T-cell (primary cell): ENCODE measurements at regions not wholly inside any gene's neighbourhood (a gene's known extent, or its start where the extent isn't known, plus 50 kb on each side); places are given as distances from the start of the nearest gene placed in this dataset.

Experiments used
- ATAC-seq, 4 experiments: fragments of 200-7000 bp in 3 of 4; fragments of 150-1000 bp in 1 of 4; cut with Tn5 transposase; replicated peaks in 1 of 4; 1 replicate in 3 of 4; 2 replicates in 1 of 4; pipeline ENCODE4 v1.10.0; 2021; ENCODE audit warnings: moderate library complexity in 3 of 4, mild to moderate bottlenecking in 2 of 4, moderate number of reproducible peaks in 1 of 4
- CTCF ChIA-PET, 2 donors: fragments of 300-600 bp; sonication (Branson Sonifier 250); formaldehyde crosslinking; loops; one replicate each; lab custom pipeline; 2022; ENCODE audit warnings: antibody characterized with exemption in 2 of 2; lab: Charles Lee
- POLR2A ChIA-PET, 2 donors: fragments of 300-600 bp; sonication (Branson Sonifier 250); formaldehyde crosslinking; loops; one replicate each; lab custom pipeline; 2022; ENCODE audit warnings: antibody characterized with exemption in 2 of 2; lab: Charles Lee
- DNase-seq, 35 experiments: peaks; one replicate each; pipeline versions ENCODE4 v3.0.0 to v3.0.0-alpha.2; 2013 to 2023
- H3K27ac ChIP-seq: one replicate; pipeline ENCODE4 v1.5.1; 2013; ENCODE audit warnings: low read length
- H3K27me3 ChIP-seq, 2 experiments: replicated peaks in 1 of 2; 1 replicate in 1 of 2; 2 replicates in 1 of 2; pipeline versions ENCODE4 v1.6.1 to v1.7.0; 2013; ENCODE audit warnings: low read length in 1 of 2, mixed read lengths in 1 of 2; ENCODE audit not compliant: control insufficient read depth in 2 of 2, insufficient read depth in 2 of 2; ENCODE audit errors: extremely low read depth in 1 of 2
- H3K36me3 ChIP-seq, 2 donors: 1 replicate in 1 of 2; 2 replicates in 1 of 2; pipeline versions ENCODE4 v1.6.1 to v1.7.0; 2013; ENCODE audit warnings: low read length in 1 of 2; ENCODE audit not compliant: control insufficient read depth in 2 of 2, insufficient read depth in 1 of 2; ENCODE audit errors: extremely low read depth in 1 of 2
- H3K4me1 ChIP-seq, 2 experiments: 1 replicate in 1 of 2; 2 replicates in 1 of 2; pipeline versions ENCODE4 v1.6.1 to v1.7.0; 2013; ENCODE audit warnings: low read length in 2 of 2, mixed read lengths in 1 of 2; ENCODE audit not compliant: insufficient read depth in 2 of 2, control insufficient read depth in 1 of 2; ENCODE audit errors: extremely low read depth in 1 of 2
- H3K4me3 ChIP-seq, 2 donors: 1 replicate in 1 of 2; 2 replicates in 1 of 2; pipeline versions ENCODE4 v1.5.1 to v1.7.0; 2013; ENCODE audit warnings: mild to moderate bottlenecking in 2 of 2, low read length in 1 of 2, moderate library complexity in 1 of 2; ENCODE audit not compliant: control insufficient read depth in 1 of 2; ENCODE audit errors: extremely low read depth in 1 of 2
- H3K9me3 ChIP-seq: 2 replicates; pipeline ENCODE4 v1.7.0; 2013
- H3K27ac Mint-ChIP-seq, 2 donors: one replicate each; pipeline ENCODE4 v1.8.0; 2020 to 2021; ENCODE audit warnings: mild to moderate bottlenecking in 2 of 2, mixed read lengths in 2 of 2
- H3K27me3 Mint-ChIP-seq, 2 donors: one replicate each; pipeline ENCODE4 v1.8.0; 2021 to 2022; ENCODE audit warnings: mixed read lengths in 2 of 2
- H3K36me3 Mint-ChIP-seq: one replicate; pipeline ENCODE4 v1.8.0; 2021; ENCODE audit warnings: mixed read lengths
- H3K4me1 Mint-ChIP-seq, 3 donors: one replicate each; pipeline ENCODE4 v1.8.0; 2020 to 2022; ENCODE audit warnings: mixed read lengths in 3 of 3, mild to moderate bottlenecking in 1 of 3
- H3K4me3 Mint-ChIP-seq, 3 donors: one replicate each; pipeline ENCODE4 v1.8.0; 2020 to 2022; ENCODE audit warnings: mild to moderate bottlenecking in 3 of 3, mixed read lengths in 3 of 3, moderate library complexity in 3 of 3
- H3K9me3 Mint-ChIP-seq, 3 donors: one replicate each; pipeline ENCODE4 v1.8.0; 2020 to 2022; ENCODE audit warnings: mixed read lengths in 3 of 3
- WGBS: methylation state at CpG from one replicate; pipeline ENCODE4 v1.1.5; 2013; ENCODE audit warnings: missing lambda C conversion rate; ENCODE audit not compliant: insufficient coverage; 5-methylcytosine and 5-hydroxymethylcytosine counted together

- POLR2A ChIA-PET, result no interaction called here
- Histone ChIP-seq H3K9me3 (no peaks in the 10 kb centered on the region), H3K4me1 (no peaks in the 10 kb centered on the region), H3K27me3 (no peaks in the 10 kb centered on the region), H3K27ac (no peak overlapping the region), H3K4me3 (no peak overlapping the region), H3K36me3 (no peaks in the 10 kb centered on the region)
- Mint-ChIP-seq H3K4me1 (no peaks in the 10 kb centered on the region), H3K36me3 (no peaks in the 10 kb centered on the region), H3K27me3 (no peaks in the 10 kb centered on the region), H3K27ac (no peak overlapping the region), H3K4me3 (no peak overlapping the region), H3K9me3 (peaks cover 3 to 14% (median 5%) of the 10 kb centered on the region in 3 donors)
- DNase-seq (no peak), ATAC-seq (no peak)
- CTCF ChIA-PET, result no interaction called here
These were observed 398.4 kb downstream of the DSC3 start for GRCh38 chr18:30644158-30644557.

- Histone ChIP-seq H3K27ac (no peak overlapping the region), H3K36me3 (no peaks in the 10 kb centered on the region), H3K4me3 (no peak overlapping the region), H3K9me3 (no peaks in the 10 kb centered on the region), H3K4me1 (no peaks in the 10 kb centered on the region), H3K27me3 (no peaks in the 10 kb centered on the region)
- CTCF ChIA-PET, result no interaction called here
- Mint-ChIP-seq H3K27ac (no peak overlapping the region), H3K36me3 (no peaks in the 10 kb centered on the region), H3K4me3 (no peak overlapping the region), H3K27me3 (no peaks in the 10 kb centered on the region), H3K4me1 (no peaks in the 10 kb centered on the region), H3K9me3 (peaks cover 13 to 22% (median 15%) of the 10 kb centered on the region in 3 donors)
- POLR2A ChIA-PET, result no interaction called here
- no peak for ATAC-seq
- no CpG with 5 or more reads among the region's 4 CpGs for WGBS
- no peak for DNase-seq
These were observed 403.2 kb downstream of the DSC3 start for GRCh38 chr18:30639361-30639760.

- peaks cover 21 to 27% (median 23%) of the 10 kb centered on the region in 3 donors for H3K9me3 Mint-ChIP-seq
- H3K4me3 Mint-ChIP-seq, result no peak overlapping the region
- Histone ChIP-seq H3K4me1 (no peaks in the 10 kb centered on the region), H3K9me3 (no peaks in the 10 kb centered on the region), H3K27me3 (no peaks in the 10 kb centered on the region), H3K36me3 (no peaks in the 10 kb centered on the region), H3K27ac (no peak overlapping the region), H3K4me3 (no peak overlapping the region)
- ChIA-PET CTCF (no interaction called here), POLR2A (interaction anchor here in 1 of 2 donors (0.6 kb wide), 1 partner anchor 140 kb away, joined by 3 read pairs; no protein-coding TSS in a partner anchor)
- DNase-seq (no peak), ATAC-seq (no peak)
- H3K4me1 Mint-ChIP-seq, result no peaks in the 10 kb centered on the region
- no peak overlapping the region for H3K27ac Mint-ChIP-seq
- no peaks in the 10 kb centered on the region for H3K27me3 Mint-ChIP-seq
- H3K36me3 Mint-ChIP-seq, result no peaks in the 10 kb centered on the region
These were observed 408.3 kb downstream of the DSC3 start for GRCh38 chr18:30634249-30634648.

- Mint-ChIP-seq H3K27ac (no peak overlapping the region), H3K4me1 (no peaks in the 10 kb centered on the region), H3K4me3 (no peak overlapping the region), H3K36me3 (no peaks in the 10 kb centered on the region), H3K9me3 (peaks cover 18 to 28% (median 18%) of the 10 kb centered on the region in 3 donors), H3K27me3 (no peaks in the 10 kb centered on the region)
- H3K4me3 ChIP-seq, result no peak overlapping the region
- ATAC-seq (no peak), DNase-seq (no peak)
- H3K9me3 ChIP-seq, result no peaks in the 10 kb centered on the region
- H3K4me1 ChIP-seq, result no peaks in the 10 kb centered on the region
- H3K27ac ChIP-seq, result no peak overlapping the region
- POLR2A ChIA-PET, result no interaction called here
- CTCF ChIA-PET, result no interaction called here
- H3K27me3 ChIP-seq, result no peaks in the 10 kb centered on the region
- 0% methylated on average over 1 of the region's 2 CpGs for WGBS
- H3K36me3 ChIP-seq, result no peaks in the 10 kb centered on the region
These were observed 410.4 kb downstream of the DSC3 start for GRCh38 chr18:30632071-30632698.

- POLR2A ChIA-PET, result no interaction called here
- ATAC-seq, result no peak
These were observed 416.6 kb downstream of the DSC3 start for GRCh38 chr18:30625961-30626360.

GRCh38 chr18:30623401-30624065 is 419.0 kb downstream of the DSC3 start:
- ChIA-PET POLR2A (no interaction called here), CTCF (no interaction called here)
- H3K4me3 Mint-ChIP-seq, result no peak overlapping the region
- no peak for DNase-seq
- WGBS, result no CpG with 5 or more reads among the region's 5 CpGs
- peaks cover 23 to 27% (median 25%) of the 10 kb centered on the region in 3 donors for H3K9me3 Mint-ChIP-seq
- no peaks in the 10 kb centered on the region for H3K4me1 ChIP-seq
- no peaks in the 10 kb centered on the region for H3K27me3 Mint-ChIP-seq
- H3K36me3 ChIP-seq, result no peaks in the 10 kb centered on the region
- H3K27me3 ChIP-seq, result no peaks in the 10 kb centered on the region
- H3K27ac ChIP-seq, result no peak overlapping the region
- no peak overlapping the region for H3K27ac Mint-ChIP-seq
- no peak for ATAC-seq
- H3K4me3 ChIP-seq, result no peak overlapping the region
- H3K36me3 Mint-ChIP-seq, result no peaks in the 10 kb centered on the region
- no peaks in the 10 kb centered on the region for H3K4me1 Mint-ChIP-seq
- H3K9me3 ChIP-seq, result no peaks in the 10 kb centered on the region

More at GRCh38 chr18:30625961-30626360, 416.6 kb downstream of the DSC3 start:
- CTCF ChIA-PET, result no interaction called here
- Histone ChIP-seq H3K4me3 (no peak overlapping the region), H3K27ac (no peak overlapping the region), H3K27me3 (no peaks in the 10 kb centered on the region), H3K9me3 (no peaks in the 10 kb centered on the region), H3K36me3 (no peaks in the 10 kb centered on the region), H3K4me1 (no peaks in the 10 kb centered on the region)
- no peaks in the 10 kb centered on the region for H3K27me3 Mint-ChIP-seq
- no peaks in the 10 kb centered on the region for H3K4me1 Mint-ChIP-seq
- H3K36me3 Mint-ChIP-seq, result no peaks in the 10 kb centered on the region
- no peak for DNase-seq
- 59% methylated on average over 2 of the region's 3 CpGs for WGBS
- H3K27ac Mint-ChIP-seq, result no peak overlapping the region
- peaks cover 21 to 31% (median 29%) of the 10 kb centered on the region in 3 donors for H3K9me3 Mint-ChIP-seq
- no peak overlapping the region for H3K4me3 Mint-ChIP-seq
